ENCODE measurements at regions not wholly inside any gene's neighbourhood (a gene's known extent, or its start where the extent isn't known, plus 50 kb on each side); places are given as distances from the start of the nearest gene placed in this dataset.

GRCh38 chr7:66575398-66575797, 53.3 kb upstream of the KCTD7 start:
- H3K4me1 ChIP-seq (ENCODE audit: control insufficient read depth in 2 of 3, insufficient read depth in 2 of 3, low read depth in 1 of 3, low read length in 3 of 3) = peaks cover 0 to 5% (median 5%) of the 10 kb centered on the region in 3 donors
- TF ChIP-seq CTCF (IDR thresholded peaks at IDR 0.05; ENCODE audit: borderline replicate concordance, extremely low read depth, insufficient read depth) = no peak
- no peak for FAIRE-seq

GRCh38 chr7:66576646-66577045, 52.0 kb upstream of the KCTD7 start:
- intact Hi-C loops (cut with DNase I) = no loop called here
- H3K27me3 ChIP-seq (ENCODE audit: control insufficient read depth, insufficient read depth, low read length) = no peaks in the 10 kb centered on the region
- H3K4me3 ChIP-seq (ENCODE audit: low read length in 3 of 3) = no peak overlapping the region
- H3K36me3 ChIP-seq (ENCODE audit: control insufficient read depth in 2 of 3, insufficient read depth in 3 of 3, low read length in 3 of 3) = peaks cover under 1 to 16% (median 7%) of the 10 kb centered on the region in 3 donors
- FAIRE-seq = no peak
- no peak for DNase-seq
- H3K9me3 ChIP-seq (ENCODE audit: control insufficient read depth in 2 of 3, insufficient read depth in 1 of 3, low read length in 3 of 3) = no peaks in the 10 kb centered on the region
- no peak overlapping the region for H3K9ac ChIP-seq (ENCODE audit: low read length in 3 of 3)
- peaks cover 0 to 5% (median 5%) of the 10 kb centered on the region in 3 donors for H3K4me1 ChIP-seq (ENCODE audit: control insufficient read depth in 2 of 3, insufficient read depth in 2 of 3, low read depth in 1 of 3, low read length in 3 of 3)
- H3K27ac ChIP-seq (ENCODE audit: low read depth in 2 of 2, low read length in 2 of 2) = no peak overlapping the region
- no peak for TF ChIP-seq CTCF (IDR thresholded peaks at IDR 0.05; ENCODE audit: borderline replicate concordance, extremely low read depth, insufficient read depth)

More at GRCh38 chr7:66575398-66575797, 53.3 kb upstream of the KCTD7 start:
- Histone ChIP-seq H3K27me3 (ENCODE audit: control insufficient read depth, insufficient read depth, low read length) (no peaks in the 10 kb centered on the region), H3K27ac (ENCODE audit: low read depth in 2 of 2, low read length in 2 of 2) (no peak overlapping the region), H3K4me3 (ENCODE audit: low read length in 3 of 3) (no peak overlapping the region), H3K36me3 (ENCODE audit: control insufficient read depth in 2 of 3, insufficient read depth in 3 of 3, low read length in 3 of 3) (peaks cover 2 to 16% (median 7%) of the 10 kb centered on the region in 3 donors), H3K9ac (ENCODE audit: low read length in 3 of 3) (no peak overlapping the region), H3K9me3 (ENCODE audit: control insufficient read depth in 2 of 3, insufficient read depth in 1 of 3, low read length in 3 of 3) (no peaks in the 10 kb centered on the region)
- intact Hi-C loops (cut with DNase I) = no loop called here
- no peak for DNase-seq

Measured in kidney (tissue), 13 donors.